Tibial artery (tissue), 4 donors: ENCODE measurements at regions not wholly inside any gene's neighbourhood (a gene's known extent, or its start where the extent isn't known, plus 50 kb on each side); places are given as distances from the start of the nearest gene placed in this dataset.
"Not testable (repeated sequence)": the region's sequence is repeated elsewhere in the genome, so short reads cannot be mapped to it uniquely, and the experiment has no call there.

Experiments used
- DNase-seq, 2 donors: peaks; one replicate each; pipeline ENCODE4 v3.0.0-alpha.2; 2019
- H3K27ac ChIP-seq, 2 donors: fragments of 200-600 bp; sonication (generic) in 1 of 2; 1 replicate in 1 of 2; 2 replicates in 1 of 2; pipeline ENCODE4 v1.5.1; 2018 to 2019; ENCODE audit warnings: mild to moderate bottlenecking in 1 of 2
- H3K27me3 ChIP-seq, 2 donors: fragments of 200-600 bp; sonication (generic) in 1 of 2; one replicate each; pipeline versions ENCODE4 v1.5.1 to v1.6.0; 2016 to 2019
- H3K36me3 ChIP-seq, 3 donors: fragments of 200-600 bp; sonication (generic) in 2 of 3; one replicate each; pipeline ENCODE4 v1.5.1; 2016 to 2019; ENCODE audit warnings: mild to moderate bottlenecking in 2 of 3
- H3K4me1 ChIP-seq, 4 donors: fragments of 200-600 bp; sonication (generic) in 2 of 4; 1 replicate in 3 of 4; 2 replicates in 1 of 4; pipeline ENCODE4 v1.5.1; 2016 to 2019
- H3K4me3 ChIP-seq, 2 donors: fragments of 200-600 bp; sonication (generic) in 1 of 2; 1 replicate in 1 of 2; 2 replicates in 1 of 2; pipeline ENCODE4 v1.5.1; 2018 to 2019; ENCODE audit warnings: mild to moderate bottlenecking in 2 of 2
- H3K9me3 ChIP-seq, 3 donors: fragments of 200-600 bp; sonication (generic) in 1 of 3; one replicate each; pipeline ENCODE4 v1.5.1; 2016 to 2019
- CTCF ChIP-seq, 2 experiments: fragments of 200-600 bp in 1 of 2; fragments of 450-650 bp in 1 of 2; IDR thresholded peaks; one replicate each; pipeline ENCODE4 v1.5.1; 2017 to 2019; ENCODE audit warnings: antibody characterized with exemption in 2 of 2, mild to moderate bottlenecking in 1 of 2, moderate library complexity in 1 of 2
- intact Hi-C: fragments of 100-400 bp; cut with DNase I; formaldehyde crosslinking; loops from one replicate; pipeline ENCODE4 v1.15.0; 2023; ENCODE audit warnings: low total_unique reads

GRCh38 chr3:151593928-151594327 is 133.1 kb upstream of the IGSF10 start:
- Histone ChIP-seq H3K36me3 (no peaks in the 10 kb centered on the region), H3K27ac (no peak overlapping the region), H3K9me3 (no peaks in the 10 kb centered on the region), H3K4me3 (no peak overlapping the region), H3K27me3 (no peaks in the 10 kb centered on the region), H3K4me1 (no peaks in the 10 kb centered on the region)
- intact Hi-C loops, result no loop called here
- DNase-seq, result no peak
- TF ChIP-seq CTCF (IDR thresholded peaks at IDR 0.05), result no peak

- intact Hi-C loops, result no loop called here
- H3K27ac ChIP-seq, result no peak overlapping the region
- H3K36me3 ChIP-seq, result no peaks in the 10 kb centered on the region
These were observed 131.4 kb upstream of the IGSF10 start for GRCh38 chr3:151592287-151592686.

GRCh38 chr3:151591441-151591840 is 130.6 kb upstream of the IGSF10 start:
- Histone ChIP-seq H3K27ac (no peak overlapping the region), H3K4me1 (no peaks in the 10 kb centered on the region)

More at GRCh38 chr3:151592287-151592686, 131.4 kb upstream of the IGSF10 start:
- no peaks in the 10 kb centered on the region for H3K9me3 ChIP-seq
- DNase-seq, result no peak
- H3K27me3 ChIP-seq, result no peaks in the 10 kb centered on the region
- TF ChIP-seq CTCF (IDR thresholded peaks at IDR 0.05), result no peak
- H3K4me3 ChIP-seq, result no peak overlapping the region
- H3K4me1 ChIP-seq, result no peaks in the 10 kb centered on the region

GRCh38 chr3:151589311-151589710 is 128.4 kb upstream of the IGSF10 start:
- no peaks in the 10 kb centered on the region for H3K27me3 ChIP-seq
- intact Hi-C loops, result no loop called here
- no peaks in the 10 kb centered on the region for H3K4me1 ChIP-seq
- no peaks in the 10 kb centered on the region for H3K36me3 ChIP-seq
- H3K4me3 ChIP-seq, result no peak overlapping the region
- no peak overlapping the region for H3K27ac ChIP-seq
- no peaks in the 10 kb centered on the region for H3K9me3 ChIP-seq
- no peak for DNase-seq
- TF ChIP-seq CTCF (IDR thresholded peaks at IDR 0.05), result no peak

More at GRCh38 chr3:151591441-151591840, 130.6 kb upstream of the IGSF10 start:
- Histone ChIP-seq H3K9me3 (no peaks in the 10 kb centered on the region), H3K27me3 (no peaks in the 10 kb centered on the region), H3K36me3 (no peaks in the 10 kb centered on the region), H3K4me3 (no peak overlapping the region)
- no peak for TF ChIP-seq CTCF (IDR thresholded peaks at IDR 0.05)
- intact Hi-C loops, result no loop called here
- no peak for DNase-seq

GRCh38 chr3:151587659-151588058 is 126.8 kb upstream of the IGSF10 start:
- H3K27ac ChIP-seq, DNase-seq, H3K36me3 ChIP-seq, H3K4me1 ChIP-seq, H3K27me3 ChIP-seq, H3K4me3 ChIP-seq, H3K9me3 ChIP-seq, intact Hi-C loops: not testable (repeated sequence)

- H3K36me3 ChIP-seq, result no peaks in the 10 kb centered on the region
- H3K4me1 ChIP-seq, result no peaks in the 10 kb centered on the region
- no peak overlapping the region for H3K27ac ChIP-seq
- intact Hi-C loops, result no loop called here
- H3K27me3 ChIP-seq, result no peaks in the 10 kb centered on the region
- H3K4me3 ChIP-seq, result no peak overlapping the region
- DNase-seq, result no peak
- TF ChIP-seq CTCF (IDR thresholded peaks at IDR 0.05), result no peak
- H3K9me3 ChIP-seq, result no peaks in the 10 kb centered on the region
These were observed 123.7 kb upstream of the IGSF10 start for GRCh38 chr3:151584566-151584965.
